HG03469 (cell line): ENCODE measurements at regions not wholly inside any gene's neighbourhood (a gene's known extent, or its start where the extent isn't known, plus 50 kb on each side); places are given as distances from the start of the nearest gene placed in this dataset.

Source experiments
- ATAC-seq: cut with Tn5 transposase; IDR thresholded peaks from one replicate; pipeline ENCODE4 v1.9.1; 2021; ENCODE audit warnings: mild to moderate bottlenecking, moderate library complexity, moderate number of reproducible peaks; ENCODE audit not compliant: unreplicated experiment

GRCh38 chr3:118425272-118425837 lies 609.3 kb downstream of the IGSF11 start:
- ATAC-seq: no peak

GRCh38 chr3:118433825-118434224 lies 600.8 kb downstream of the IGSF11 start:
- no peak for ATAC-seq

GRCh38 chr3:118435851-118436350 lies 598.7 kb downstream of the IGSF11 start:
- no peak for ATAC-seq

DNA sequence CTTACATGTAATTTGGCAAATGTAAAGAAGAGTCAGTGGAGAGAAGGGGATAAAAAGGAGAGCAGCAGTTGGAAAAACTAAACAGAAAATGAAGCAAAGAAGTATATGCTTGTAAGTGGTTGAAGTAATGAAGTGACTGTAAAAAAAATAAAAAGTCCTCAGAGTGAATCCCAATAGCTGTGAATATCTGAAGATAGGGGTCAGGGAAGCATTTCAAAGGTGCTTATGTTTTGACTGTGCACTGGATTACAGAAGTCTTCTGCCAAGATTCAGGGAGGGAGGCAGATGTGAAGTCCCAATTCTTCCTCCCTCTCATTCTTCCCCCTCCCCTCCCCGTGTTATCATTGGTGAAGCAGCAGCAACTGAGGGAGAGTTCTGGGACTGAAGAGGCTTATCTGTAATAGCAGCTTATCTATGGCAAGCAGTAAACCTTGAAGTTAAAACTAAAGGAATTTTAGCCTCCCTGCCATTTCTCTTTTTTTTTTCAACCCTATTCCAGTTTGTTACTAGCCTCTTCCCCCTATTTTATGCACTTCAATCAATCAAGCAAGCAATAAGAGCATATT lies 597.9 kb downstream of the IGSF11 start:
- no peak for ATAC-seq

DNA sequence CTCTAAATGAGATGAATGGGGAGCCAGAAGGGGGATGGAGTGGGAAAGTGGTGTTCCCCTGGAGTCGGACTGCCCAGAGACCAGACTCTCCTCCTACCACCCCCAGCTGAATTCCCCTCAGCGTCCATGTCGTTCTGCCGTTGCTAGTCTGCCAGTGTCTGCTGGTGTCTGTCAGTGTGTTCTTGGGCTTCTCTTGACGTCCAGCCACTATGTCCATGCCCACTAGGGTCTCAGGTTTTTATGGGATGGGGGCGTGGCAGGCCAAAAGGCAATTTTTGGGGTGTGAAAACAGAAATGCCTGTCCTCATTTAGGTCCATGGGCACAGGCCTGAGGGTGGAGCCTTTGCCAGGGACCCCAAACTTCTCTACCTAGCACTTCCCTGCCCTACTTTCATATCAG lies 589.6 kb downstream of the IGSF11 start:
- ATAC-seq: no peak

- ATAC-seq: no peak
Measured at GRCh38 chr3:118447339-118447738, 587.3 kb downstream of the IGSF11 start.

GRCh38 chr3:118466795-118467330 lies 567.8 kb downstream of the IGSF11 start:
- no peak for ATAC-seq

- ATAC-seq: no peak
Measured at GRCh38 chr3:118468801-118469200, 565.8 kb downstream of the IGSF11 start.

- peak; percentile 50 for ATAC-seq
Measured at GRCh38 chr3:118472586-118472985, 562.1 kb downstream of the IGSF11 start.

GRCh38 chr3:118473343-118473742 lies 561.3 kb downstream of the IGSF11 start:
- no peak for ATAC-seq

DNA sequence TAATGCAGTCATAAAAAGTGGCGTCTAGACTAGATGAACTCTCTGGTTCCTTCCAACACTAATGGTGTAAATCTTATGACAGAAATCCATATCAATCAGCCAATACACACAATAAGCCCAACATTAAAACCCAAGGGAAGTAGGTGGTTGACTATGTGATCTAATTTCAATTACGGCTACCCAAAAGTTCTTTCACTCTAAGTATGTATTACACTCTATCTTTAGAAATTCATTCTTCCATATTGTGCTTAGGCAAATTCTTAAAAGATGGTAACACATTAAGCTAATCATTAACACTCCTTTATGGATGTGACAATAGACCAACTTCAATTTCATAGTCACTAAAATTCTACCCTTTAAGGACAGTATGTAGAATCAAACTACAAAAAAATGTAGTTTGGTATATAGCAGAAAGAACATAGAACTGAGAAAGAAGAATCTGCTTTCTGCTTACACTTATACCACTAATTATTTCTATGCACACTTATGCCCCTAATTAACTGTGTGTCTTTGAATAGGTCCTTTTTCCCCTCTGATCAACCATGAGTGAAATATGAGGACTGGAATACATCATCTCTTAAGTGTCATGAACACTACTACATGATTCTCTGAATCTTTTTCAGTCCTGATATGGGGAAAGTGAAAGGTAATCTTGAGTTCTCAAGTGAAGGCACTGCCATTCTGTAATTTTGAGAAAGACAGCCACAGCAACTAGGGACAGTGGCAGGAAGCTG lies 557.6 kb downstream of the IGSF11 start:
- no peak for ATAC-seq

GRCh38 chr3:118477768-118478167 lies 556.9 kb downstream of the IGSF11 start:
- ATAC-seq: no peak

DNA sequence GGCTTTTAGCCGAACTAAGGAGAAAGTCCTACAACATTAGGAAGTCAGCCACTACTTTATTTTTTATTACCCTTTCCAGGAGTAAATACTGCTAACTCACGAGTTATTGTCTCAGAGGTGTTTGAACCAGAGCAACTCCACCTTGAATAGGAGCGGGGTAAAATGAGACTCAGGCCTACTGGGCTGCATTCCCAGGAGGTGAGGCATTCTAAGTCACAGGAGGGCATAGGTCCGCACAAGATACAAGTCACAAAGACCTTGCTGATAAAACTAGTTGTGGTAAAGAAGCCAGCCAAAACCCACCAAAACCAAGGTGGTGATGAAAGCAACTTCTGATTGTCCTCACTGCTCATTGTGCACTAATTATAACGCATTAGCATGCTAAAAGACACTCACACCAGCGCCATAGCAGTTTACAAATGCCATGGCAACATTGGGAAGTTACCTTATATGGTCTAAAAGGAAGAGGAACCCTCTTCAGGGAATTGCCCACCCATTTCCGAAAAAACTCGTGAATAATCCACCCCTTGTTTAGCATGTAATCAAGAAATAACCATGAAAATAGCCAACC lies 555.9 kb downstream of the IGSF11 start:
- ATAC-seq: no peak

DNA sequence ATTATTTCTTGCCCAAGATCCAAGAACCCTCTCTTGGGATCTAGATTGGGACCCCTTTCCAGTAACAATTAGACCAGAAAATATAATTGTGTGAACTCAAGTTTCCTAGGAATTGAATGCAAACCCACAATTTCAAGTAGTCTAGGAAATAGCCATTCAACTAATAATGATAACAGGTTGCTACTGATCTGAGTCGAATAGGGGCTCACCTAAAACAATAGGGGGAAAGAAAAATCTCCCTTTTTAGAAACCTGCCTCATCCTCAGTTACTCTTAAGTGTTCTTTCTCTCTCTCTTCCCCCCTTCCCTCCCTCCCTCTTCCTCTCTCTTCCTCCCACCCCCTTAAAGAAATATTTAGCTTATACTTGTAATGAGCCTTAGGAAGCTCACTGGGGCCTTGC lies 555.3 kb downstream of the IGSF11 start:
- no peak for ATAC-seq

GRCh38 chr3:118480101-118480860 lies 554.4 kb downstream of the IGSF11 start:
- peak; percentile 41 for ATAC-seq

- ATAC-seq: no peak
Measured at GRCh38 chr3:118485693-118486092, 549.0 kb downstream of the IGSF11 start.

DNA sequence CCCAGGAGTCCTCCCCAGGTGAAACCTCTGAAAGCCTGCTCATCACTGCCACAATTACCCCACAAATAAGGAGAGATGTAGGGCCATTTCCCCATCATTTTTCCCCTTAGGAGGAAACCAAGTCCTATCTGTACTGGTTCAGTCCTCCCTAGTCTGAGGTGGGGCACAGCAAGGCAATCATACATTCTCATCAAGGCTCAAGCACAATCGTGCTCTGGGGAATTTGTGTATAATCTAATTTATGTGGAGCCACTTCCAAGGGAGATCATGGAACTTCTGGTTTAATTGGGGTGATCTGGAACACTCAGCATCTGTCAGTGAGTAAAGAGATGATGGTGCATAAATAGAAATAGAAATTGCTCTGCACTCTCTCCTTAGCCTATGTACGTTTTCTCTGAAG lies 546.9 kb downstream of the IGSF11 start:
- no peak for ATAC-seq

DNA sequence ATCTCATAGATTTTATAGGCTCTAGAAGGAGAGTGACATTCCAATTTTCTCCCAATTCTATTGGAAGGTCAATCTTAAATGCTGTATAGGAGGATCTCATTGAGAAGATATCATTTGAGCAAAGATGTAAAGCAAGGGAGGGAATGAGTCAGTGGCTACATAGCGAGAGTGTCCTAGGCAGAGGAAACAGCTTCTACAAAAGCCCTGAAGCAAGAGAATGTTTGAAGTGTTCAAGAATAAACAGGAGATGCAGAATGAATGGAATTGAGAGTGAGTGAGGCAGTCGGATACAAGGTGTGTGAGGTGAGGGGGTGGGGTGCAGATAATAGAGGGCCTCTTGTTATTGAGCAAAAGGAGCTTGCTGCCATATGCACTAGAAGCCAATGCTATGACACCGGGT lies 545.9 kb downstream of the IGSF11 start:
- ATAC-seq: no peak

- ATAC-seq: no peak
Measured at GRCh38 chr3:118495206-118495605, 539.4 kb downstream of the IGSF11 start.

- no peak for ATAC-seq
Measured at GRCh38 chr3:118497274-118497673, 537.4 kb downstream of the IGSF11 start.

- ATAC-seq: no peak
Measured at GRCh38 chr3:118501152-118501551, 533.5 kb downstream of the IGSF11 start.
